GM21717 (cell line): ENCODE measurements at regions not wholly inside any gene's neighbourhood (a gene's known extent, or its start where the extent isn't known, plus 50 kb on each side); places are given as distances from the start of the nearest gene placed in this dataset.
"Not testable (repeated sequence)": the region's sequence is repeated elsewhere in the genome, so short reads cannot be mapped to it uniquely, and the experiment has no call there.

ENCODE experiments used
- ATAC-seq: cut with Tn5 transposase; IDR thresholded peaks from one replicate; pipeline ENCODE4 v1.9.1; 2021; ENCODE audit warnings: mild to moderate bottlenecking, moderate library complexity; ENCODE audit not compliant: unreplicated experiment

DNA sequence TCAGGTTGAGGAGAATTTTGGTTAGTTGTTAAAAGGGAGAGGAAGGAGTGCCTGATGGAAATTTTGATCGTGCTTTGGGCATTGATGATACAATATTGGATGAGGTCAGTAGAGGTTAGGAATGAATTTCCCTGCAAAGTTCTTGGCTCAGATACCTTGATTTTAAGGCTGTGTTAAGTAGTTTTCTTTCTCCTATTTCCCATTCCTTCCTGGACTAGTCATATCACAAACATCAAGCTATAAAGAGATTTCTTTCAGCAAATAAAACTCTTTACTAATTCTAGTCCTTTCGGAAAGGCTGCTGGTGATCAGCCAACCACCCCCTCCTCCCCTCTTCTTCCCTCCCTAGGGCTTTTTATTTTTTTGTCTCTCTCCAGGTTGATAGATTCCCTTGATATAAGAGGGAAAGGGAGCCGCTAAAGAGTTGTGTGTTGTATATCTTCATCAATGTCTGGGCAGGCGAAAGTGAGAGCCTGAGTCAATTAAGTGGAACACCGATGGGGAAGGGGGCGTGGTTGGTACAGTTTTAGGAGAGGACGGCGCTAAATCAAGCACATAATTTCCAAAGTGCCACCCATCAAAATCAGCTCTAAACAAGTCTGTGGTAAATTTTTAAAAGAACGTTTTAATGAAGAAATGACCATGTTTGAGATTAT lies 100.1 kb upstream of the PLXNA2 start:
- no peak for ATAC-seq

DNA sequence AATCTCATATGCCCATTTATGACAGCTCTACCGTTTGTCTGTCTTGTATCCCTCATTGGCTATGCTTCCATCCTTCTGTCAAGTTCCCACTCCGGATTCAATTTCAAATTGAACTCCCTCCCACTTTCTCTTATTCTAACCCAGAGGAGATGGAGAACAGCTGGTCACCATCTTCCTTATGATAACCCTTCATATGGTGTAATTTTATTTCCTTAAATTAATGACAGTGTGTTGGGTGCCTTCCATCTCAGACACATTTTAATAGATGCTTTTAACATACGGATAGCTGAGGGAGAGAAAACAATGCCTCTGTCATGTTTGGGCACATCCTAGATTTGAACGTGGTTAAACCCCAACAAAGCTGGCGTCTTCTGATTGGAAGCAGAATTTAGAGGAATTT lies 103.0 kb upstream of the PLXNA2 start:
- ATAC-seq, result no peak

DNA sequence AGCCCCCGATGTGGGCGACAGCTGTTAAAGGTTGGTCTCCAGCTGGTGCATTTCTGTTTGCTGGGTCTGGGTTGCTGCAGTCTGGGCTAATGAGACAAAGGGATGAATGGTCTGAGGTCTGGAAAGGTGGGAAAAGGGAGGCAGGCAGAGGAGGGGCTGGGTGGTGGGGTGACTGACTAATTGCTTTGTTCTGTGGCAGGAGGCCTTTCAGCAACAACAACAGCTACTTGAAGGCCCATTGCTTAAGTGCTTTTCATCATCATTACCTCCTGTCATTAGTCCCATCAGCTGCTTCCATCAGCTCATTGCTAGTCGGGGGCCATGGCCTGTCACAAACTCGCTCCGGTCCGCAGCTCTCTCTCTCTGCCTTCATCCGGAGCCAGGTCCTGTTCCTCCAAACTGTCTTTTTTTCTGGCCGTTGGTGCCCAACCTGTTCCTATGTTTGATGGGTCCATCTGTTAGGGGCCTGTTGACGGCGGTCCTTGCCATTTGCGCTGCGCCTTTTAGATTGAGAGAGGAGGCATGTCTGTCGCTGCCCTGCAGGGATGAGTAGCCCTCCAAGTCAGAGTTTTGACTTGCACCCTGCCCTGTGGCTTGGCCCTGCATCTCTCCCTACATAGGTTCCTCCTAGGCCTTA lies 105.6 kb upstream of the PLXNA2 start:
- no peak for ATAC-seq

- ATAC-seq, result no peak
These were observed 106.6 kb upstream of the PLXNA2 start for GRCh38 chr1:208350815-208351214.

DNA sequence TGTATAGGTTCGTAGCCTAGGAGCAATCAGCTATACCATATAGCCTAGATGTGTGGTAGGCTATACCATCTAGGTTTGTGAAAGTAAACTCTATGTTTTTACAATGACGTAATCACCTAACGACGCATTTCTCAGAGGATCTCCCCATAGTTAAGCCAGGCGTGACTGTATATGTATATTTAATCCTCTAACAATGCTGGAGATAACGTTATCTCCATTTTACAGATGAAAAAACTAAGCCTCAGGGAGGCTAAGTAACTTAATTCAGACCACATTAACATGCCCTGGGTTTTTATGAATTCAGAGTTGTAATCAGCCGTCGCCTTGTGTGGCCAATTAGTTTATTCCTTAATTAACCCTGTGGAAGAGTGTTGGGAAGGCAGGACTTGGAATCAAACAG lies 107.7 kb upstream of the PLXNA2 start:
- ATAC-seq, result no peak

- not testable (repeated sequence) for ATAC-seq
These were observed 109.6 kb upstream of the PLXNA2 start for GRCh38 chr1:208353797-208354196.

- ATAC-seq, result no peak
These were observed 113.7 kb upstream of the PLXNA2 start for GRCh38 chr1:208357644-208358507.

DNA sequence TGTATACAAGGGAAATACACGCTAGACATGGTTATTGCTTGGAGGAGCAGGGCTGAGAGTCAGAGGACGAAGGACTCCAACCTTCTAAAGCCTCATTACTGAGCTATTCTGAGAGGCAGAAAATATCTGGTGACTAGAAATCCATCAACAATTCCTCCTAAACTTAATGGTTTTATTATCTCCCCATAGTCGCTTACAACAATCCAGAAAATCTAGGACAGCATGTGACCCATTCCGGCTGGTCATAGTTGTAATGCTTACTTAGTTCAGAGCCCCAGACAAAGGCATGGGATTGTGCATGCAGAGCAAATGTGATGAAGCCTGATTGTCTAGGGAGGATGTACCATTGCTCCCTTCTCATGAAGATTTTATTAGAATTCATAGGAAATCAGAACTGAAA lies 114.5 kb upstream of the PLXNA2 start:
- no peak for ATAC-seq

GRCh38 chr1:208362011-208362410 lies 117.8 kb upstream of the PLXNA2 start:
- no peak for ATAC-seq

DNA sequence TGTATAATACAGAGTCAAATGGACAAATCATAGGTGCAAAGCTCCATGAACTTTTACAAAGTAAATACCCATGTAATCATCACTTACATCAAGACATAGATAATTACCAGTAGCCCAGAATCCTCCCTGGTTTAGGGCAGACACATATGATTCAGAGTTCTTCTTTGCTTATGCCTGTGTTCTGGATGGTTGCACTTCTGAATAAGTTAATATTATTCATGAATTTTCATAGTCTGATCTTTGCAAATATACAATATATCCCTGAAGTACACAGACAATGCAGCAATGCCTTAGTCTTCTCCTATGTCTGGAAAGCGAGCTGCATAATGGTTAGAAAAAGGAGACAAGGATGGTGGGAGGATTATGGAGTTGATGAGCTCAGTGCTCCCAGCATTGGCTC lies 122.4 kb upstream of the PLXNA2 start:
- ATAC-seq, result no peak

GRCh38 chr1:208369045-208369444 lies 124.9 kb upstream of the PLXNA2 start:
- ATAC-seq, result no peak

- ATAC-seq, result no peak
These were observed 125.5 kb upstream of the PLXNA2 start for GRCh38 chr1:208369658-208370057.

GRCh38 chr1:208374391-208374941 lies 130.3 kb upstream of the PLXNA2 start:
- no peak for ATAC-seq

DNA sequence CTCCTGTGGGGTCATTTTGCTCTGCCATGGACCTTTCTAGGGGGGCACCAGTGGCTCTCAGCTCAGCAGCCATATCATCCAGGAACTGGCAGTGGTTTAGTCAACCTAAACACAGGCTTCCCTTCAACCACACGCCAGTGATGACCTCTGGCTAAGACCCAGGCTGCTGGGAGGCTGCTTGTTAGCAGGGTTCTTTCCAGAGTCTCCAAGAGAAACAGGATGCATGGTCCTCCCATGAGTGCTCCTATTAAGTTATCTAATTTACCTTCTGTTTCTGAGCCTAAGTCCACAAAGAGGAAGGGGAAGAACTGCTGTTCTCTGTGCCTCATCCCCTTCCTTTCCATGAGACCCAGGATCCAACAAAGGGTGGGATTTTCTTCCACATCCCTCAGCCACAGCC lies 137.3 kb upstream of the PLXNA2 start:
- ATAC-seq, result no peak

DNA sequence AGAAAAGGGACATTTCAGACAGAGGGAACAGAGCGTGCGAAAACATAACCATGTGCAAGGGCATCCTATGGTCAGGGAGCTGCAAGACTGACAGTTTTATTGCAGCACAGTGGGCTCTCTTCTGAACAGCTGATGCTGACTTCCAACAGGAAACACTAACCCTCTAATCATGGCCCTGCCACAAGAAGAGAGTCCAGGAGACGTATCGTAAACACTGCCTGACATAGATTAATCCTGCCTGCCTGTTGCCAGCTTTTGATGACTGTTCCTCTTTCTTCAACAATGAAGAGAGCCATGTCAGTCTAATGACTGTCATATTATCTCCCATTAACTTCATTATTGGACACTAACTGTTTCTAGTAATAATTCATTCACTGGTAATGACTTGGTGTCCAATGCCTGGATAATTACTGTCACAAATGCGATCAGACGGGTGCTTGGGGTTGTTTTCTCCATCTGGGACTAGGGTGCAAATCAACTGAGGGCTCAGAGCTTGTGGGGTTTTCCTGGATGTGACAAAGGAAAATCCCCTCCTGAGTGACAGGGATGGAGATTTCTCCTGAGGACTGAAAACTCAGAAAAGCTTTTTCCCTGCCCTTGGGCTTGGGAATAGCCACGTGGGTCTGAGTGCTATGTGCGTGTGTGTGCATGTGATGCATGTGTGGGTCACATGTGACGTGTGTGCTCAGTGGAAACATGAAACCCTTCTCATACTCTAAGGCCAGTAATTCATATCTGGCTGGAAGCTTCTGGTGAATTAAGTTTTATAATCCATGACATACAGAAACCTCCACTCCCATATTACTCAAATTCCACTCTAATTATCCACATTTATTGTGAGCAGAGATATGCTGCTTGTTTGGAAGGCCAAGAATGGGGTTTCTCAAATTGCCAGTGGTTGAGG lies 144.0 kb upstream of the PLXNA2 start:
- no peak for ATAC-seq

- ATAC-seq, result no peak
These were observed 149.2 kb upstream of the PLXNA2 start for GRCh38 chr1:208393416-208393815.

DNA sequence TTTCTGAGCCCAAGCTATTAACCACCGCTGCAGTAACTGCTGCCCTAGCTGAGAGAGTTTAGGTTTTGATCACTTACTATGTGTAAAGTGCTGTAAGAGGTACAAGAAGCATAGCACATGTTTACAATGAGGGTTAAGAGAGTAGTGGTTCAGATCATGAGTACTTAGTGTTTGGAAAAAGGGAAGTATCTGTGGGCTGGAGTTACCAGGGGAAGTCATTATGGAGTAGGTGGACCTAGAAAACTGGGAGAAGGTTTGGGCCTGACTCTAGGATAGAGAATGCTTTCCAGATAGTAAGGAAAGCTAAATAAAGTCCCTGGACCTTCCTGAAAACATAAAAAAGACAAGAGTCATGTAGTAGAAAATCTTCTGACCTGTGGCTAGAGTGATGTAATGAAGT lies 149.6 kb upstream of the PLXNA2 start:
- ATAC-seq, result no peak

DNA sequence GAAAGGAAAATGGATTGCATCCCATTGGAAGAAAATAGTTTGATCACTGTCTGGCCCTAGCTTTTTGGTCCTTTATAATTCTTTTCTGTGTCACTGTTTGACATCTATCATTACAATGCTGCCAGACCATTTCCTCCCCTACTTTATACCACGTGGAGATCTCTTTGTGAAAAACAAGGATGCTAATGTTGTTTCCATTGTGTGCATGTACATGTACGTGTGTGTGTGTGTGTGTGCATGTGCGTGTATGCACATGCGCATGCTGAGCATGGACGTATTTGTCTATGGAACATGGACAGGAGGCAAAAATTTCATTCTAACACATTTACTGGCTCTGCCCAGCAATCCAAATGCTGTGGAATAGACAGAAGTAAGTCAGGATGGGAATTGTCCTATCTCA lies 153.1 kb upstream of the PLXNA2 start:
- no peak for ATAC-seq

GRCh38 chr1:208405014-208405413 lies 160.8 kb upstream of the PLXNA2 start:
- no peak for ATAC-seq

- ATAC-seq, result no peak
These were observed 165.0 kb upstream of the PLXNA2 start for GRCh38 chr1:208409176-208409575.

DNA sequence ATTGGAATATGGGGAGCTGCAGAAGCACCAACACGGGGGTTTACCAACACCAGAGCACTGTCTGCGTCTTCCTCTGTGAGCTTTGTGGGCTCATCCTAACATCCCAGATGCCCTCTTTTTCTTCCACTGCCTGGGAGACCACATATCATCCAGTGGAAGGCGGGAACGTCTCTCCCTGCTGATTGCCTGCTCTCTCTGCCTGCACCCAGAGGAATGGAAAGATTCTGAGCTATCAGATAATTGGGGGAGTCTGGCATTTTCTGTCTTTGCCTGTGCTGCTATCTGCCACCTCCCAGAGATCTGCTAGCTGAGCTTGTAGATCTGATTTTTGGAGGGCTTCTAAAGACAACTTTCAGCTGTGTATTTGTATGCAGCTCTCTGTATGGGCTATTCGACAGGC lies 166.2 kb upstream of the PLXNA2 start:
- no peak for ATAC-seq
